CD4-positive, alpha-beta T cell treated with Interferon alpha-2 for 1 hour (primary cell): ENCODE measurements at regions not wholly inside any gene's neighbourhood (a gene's known extent, or its start where the extent isn't known, plus 50 kb on each side); places are given as distances from the start of the nearest gene placed in this dataset.
"Not testable (repeated sequence)": the region's sequence is repeated elsewhere in the genome, so short reads cannot be mapped to it uniquely, and the experiment has no call there.

Experiments
- DNase-seq, 2 donors: peaks; one replicate each; pipeline ENCODE4 v3.0.0-alpha.2; 2020 to 2022

DNA sequence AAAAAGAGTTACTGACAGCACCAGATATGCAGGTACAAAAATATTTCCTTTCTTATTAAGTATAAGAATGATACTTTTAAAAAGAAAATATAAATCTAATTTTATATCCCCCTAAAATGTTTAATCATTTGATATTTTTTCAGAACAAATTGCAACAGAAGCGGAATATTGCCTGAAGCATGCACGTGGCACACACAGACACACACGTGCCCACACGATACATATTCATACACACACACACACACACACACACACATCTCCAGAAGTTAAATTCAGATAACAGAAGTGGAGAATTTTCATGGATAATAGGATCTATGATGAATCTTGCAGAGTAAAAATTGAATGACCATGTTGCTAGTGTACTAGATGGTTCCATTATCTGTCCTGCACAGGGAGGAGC lies 445.2 kb downstream of the GPAT3 start:
- no peak for DNase-seq

DNA sequence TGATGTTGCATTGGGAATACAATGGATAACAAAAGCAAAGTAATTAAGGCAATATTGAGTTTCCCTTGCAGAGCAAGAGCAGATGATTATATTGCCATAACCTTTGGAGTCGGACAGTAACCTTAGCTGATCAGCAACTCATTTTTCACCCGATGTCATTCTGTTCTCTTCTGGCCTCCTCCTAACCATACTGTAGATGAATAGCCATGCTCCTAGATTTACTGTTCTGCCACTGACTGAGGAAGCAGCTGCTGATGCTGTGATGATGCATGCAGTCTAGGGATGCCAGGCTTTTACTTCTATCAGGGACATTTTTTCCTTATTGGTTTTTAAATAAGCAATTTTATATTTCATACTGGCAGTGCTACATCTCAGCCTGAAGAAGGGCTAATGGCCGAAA lies 443.9 kb downstream of the GPAT3 start:
- DNase-seq, result no peak

DNA sequence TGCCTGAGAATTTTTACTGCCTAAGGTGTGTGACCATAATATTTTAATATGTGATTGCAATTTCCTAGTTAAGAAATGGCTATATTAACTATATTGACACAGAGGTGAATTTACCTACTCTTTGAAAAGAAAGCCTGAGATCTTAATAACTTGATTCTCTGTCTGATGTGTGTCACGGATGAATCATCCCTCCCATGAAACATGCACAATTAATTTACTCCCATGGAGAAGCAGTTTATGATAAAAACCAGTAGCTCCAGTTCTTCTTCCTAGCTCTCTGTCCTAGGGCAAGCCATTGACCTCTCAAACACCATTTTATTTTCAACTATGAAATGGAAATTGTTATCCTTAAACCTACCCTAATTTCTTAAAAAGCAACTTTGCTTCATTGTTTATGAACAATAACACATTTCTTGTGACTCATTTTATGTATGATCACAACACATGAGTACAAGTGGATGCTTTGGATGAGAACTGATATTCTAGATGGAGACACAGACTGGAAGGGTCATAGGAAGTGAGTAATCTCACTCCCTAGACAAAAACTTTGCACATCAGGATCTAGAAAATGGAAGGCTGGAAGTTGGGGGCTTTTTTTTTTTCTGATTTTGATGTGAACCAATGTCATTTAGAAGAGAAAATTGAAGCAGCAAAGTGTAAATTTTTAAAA lies 438.3 kb downstream of the GPAT3 start:
- no peak for DNase-seq

GRCh38 chr4:83964996-83965541 lies 429.2 kb downstream of the GPAT3 start:
- peak in 1 of 2 donors; percentile 11 for DNase-seq

DNA sequence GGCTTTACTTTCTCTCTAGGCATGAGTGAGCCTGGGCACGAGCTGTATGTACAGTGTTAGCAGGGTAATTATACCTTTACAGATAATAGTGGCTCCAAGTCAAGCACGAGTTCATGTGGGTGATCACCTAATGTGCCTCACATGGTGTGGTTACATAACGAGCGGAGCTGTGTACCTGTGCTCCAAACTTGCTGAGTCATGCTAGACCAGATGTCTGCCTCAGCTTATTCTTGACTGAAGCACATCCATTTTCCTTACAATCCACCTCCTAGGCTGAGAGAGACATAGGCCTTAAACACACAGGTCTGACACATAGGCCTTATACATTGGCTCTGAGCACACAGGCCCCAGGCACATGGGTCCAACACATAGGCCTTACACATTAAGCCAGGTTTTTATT lies 426.6 kb downstream of the GPAT3 start:
- no peak for DNase-seq

DNA sequence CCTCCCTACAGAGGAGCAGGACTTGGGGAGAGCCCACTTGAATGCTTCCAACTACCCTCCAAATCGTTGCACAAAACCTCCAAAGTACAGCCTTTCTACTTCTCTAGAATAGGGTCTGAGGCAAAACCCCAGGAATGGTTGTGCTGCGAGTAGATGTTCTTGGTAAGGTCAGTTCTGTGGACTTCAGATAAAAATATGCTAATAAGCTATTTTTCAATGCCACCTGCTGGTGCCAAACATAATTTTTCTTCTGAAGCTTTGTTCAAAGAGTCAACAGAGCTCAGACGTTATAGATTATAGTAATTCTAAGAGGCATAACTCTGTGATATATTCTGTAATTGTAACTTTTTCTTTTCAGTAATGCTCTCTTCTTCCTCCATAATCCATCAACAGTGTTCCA lies 425.7 kb downstream of the GPAT3 start:
- no peak for DNase-seq

GRCh38 chr4:83959160-83959559 lies 423.3 kb downstream of the GPAT3 start:
- no peak for DNase-seq

DNA sequence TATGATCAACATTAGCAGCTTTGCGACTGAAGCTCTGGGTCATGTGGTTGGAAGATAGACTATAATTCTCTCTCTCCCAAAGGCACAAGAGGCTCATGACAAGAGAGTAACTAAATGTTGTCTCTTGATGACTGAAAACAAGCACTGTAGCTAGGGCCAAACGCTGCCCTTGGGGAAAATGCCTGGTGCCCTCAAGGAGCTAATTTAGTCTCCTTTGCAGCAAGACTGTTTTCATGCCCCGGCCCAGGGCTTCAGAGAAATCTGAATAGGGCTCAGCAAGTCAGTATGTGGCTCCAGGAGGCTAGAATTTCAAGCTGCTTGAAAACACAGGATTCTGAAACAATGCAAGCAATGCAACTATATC lies 411.9 kb downstream of the GPAT3 start:
- no peak for DNase-seq

DNA sequence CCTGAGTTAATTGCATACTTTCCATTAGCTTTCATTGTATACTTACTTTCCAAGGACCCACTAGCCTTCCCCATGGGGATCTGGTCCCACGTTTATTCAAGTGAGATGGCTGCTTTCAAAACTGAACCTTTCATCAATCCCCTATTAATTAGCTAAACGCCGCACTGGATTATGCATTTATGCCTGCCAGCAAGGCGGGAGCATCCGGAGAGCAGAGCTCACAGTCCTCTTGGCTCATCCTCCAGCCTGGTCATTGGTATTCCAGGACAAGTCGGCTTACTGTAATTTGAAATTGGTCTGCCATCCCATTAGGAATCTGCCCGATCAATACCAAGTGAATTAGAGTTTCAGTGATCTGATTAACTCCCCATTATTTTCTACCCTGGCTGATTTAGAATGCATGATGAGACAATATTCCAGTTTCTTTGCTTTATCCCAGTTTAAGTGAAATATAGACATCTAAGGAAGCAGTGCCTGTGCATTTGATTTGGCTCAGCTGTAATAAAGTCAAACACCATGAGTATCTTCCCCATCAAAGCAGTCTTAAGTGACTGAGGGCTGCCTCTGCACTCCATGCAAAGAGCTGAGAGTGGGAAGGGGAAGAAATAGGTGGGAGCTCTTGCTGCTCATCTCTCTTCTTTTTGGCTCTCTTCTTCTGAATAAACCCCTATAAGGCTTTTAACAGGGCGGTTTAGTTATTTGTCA lies 411.4 kb downstream of the GPAT3 start:
- DNase-seq, result no peak

- DNase-seq, result not testable (repeated sequence)
Measured at GRCh38 chr4:83943691-83944090, 407.8 kb downstream of the GPAT3 start.

- DNase-seq, result no peak
Measured at GRCh38 chr4:83932750-83933391, 397.0 kb downstream of the GPAT3 start.

GRCh38 chr4:83931659-83932438 lies 395.9 kb downstream of the GPAT3 start:
- DNase-seq, result no peak

DNA sequence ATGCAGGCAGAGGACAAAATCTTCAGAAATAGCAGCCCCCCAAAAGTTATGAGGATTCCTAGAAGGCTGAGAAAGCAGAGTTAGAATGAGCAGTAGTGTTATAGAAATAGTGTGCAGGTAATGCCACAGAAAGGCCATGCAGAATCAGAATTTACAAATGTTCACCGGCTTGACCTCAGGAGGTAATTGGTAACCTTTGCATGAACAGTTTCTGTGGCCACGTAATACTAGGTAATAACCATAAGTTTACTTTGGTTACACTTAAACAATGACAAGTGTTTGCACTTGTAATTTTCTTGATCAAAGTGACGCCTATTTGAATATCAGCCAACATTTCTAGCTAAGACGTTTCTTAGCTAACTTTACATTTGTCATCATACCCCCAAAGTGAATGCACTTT lies 393.6 kb downstream of the GPAT3 start:
- no peak for DNase-seq

DNA sequence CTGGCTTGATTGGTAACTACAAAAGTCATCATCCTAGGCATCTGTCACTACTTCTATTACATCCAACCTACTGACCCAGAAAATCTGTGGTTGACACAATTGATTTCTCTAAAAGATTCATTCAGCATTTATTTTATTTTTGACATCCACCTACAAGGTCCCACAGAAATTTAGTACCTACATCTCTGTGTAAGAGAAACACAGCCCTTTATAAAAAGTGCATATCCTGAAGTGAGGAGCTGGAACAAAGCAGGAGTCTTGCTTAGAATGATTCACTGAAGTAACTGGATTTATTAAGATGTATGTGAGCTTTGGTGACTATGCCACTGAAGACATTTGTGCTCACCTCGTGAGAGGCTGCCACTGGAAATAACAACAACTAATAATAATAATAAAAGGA lies 391.0 kb downstream of the GPAT3 start:
- DNase-seq, result no peak

DNA sequence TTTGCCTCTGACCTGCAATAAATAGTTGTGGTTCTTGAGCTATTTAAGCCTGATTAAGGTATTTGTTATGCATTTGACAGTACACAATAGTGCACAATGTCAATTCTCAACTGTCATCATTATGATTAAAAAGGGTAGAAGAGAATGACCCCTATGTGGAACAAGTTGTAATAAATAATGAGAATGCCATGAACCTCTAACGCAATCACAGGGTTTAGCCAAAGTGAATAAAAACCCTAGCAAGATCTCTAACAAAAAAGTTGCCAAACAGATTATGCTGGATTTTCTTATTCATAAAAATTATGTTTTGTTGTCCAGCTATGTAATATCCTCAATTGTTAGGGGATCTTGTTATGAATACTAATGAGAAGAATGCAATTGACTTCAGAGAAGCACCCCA lies 387.4 kb downstream of the GPAT3 start:
- no peak for DNase-seq

DNA sequence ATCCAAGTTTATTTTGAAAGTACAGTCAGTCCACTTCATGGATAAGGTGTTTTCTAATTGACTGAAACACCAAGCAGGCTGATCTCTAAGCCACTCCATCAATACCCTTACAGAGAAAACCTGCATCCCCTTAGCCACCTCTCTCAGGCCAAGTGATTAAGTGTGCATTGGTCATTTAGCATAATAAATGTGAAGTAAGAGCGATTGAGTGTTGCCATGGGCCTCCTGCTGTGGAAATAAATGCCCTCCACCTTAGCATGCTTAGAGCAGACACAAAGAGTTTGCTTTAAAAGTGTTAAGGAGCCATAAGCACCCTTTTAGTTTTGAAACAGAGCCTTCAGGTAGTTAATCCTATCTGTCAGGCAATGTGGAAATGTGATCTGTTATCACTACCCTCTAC lies 386.5 kb downstream of the GPAT3 start:
- DNase-seq, result no peak

DNA sequence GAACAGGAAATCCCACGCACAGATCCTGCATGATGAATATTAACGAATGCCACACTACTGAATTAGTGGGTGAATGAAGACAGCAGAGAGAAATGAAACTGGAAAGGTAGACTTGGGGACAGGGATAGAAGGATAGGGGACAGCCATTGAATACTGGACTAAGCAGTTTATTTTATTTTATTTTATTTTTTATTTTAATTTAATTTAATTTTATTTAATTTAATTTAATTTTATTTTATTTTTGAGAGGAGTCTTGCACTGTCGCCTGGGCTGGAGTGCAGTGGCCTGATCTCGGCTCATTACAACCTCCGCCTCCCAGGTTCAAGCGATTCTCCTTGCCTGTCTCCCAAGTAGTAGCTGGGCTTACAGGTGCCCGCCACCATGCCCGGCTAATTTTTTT lies 385.2 kb downstream of the GPAT3 start:
- DNase-seq, result no peak

DNA sequence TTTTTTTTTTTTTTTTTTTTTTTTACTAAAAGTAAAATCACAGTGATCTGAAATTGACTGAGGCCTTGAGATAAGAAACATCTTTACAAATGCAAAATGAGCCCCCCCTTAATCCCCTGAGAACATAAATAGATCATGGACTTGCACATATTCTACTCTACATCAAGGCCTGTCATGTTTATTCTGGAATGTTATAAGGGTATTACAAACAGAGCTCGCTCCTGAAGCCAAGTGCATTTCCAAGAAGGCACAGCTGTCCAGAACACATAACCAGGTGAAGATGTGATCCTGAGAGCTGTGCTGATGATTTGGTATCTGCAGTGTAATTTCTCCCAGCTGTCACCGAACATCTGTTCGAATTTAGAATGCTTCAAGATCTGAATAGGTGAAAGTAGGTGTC lies 384.5 kb downstream of the GPAT3 start:
- DNase-seq, result no peak

DNA sequence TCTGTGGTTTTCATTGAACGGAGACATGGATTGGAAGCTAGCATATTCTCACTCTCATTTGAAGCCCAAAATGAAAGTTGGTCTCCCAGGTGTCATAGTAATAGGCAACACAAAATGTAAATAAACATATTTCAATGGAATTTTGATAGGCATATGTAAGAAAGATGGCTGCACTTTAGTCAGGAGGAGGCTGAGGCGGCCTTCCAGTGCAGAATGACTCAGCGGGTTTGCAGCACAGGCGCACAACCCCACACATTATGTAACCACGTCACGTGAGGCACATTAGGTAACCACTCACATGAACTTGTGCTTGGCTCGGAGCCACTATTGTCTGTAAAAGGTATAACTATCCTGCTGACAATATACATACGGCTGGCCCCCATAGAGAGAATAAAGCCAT lies 381.7 kb downstream of the GPAT3 start:
- DNase-seq, result no peak

GRCh38 chr4:83910693-83911092 lies 374.8 kb downstream of the GPAT3 start:
- DNase-seq, result no peak

- no peak for DNase-seq
Measured at GRCh38 chr4:83906561-83906960, 370.7 kb downstream of the GPAT3 start.

GRCh38 chr4:83905952-83906351 lies 370.0 kb downstream of the GPAT3 start:
- DNase-seq, result no peak

DNA sequence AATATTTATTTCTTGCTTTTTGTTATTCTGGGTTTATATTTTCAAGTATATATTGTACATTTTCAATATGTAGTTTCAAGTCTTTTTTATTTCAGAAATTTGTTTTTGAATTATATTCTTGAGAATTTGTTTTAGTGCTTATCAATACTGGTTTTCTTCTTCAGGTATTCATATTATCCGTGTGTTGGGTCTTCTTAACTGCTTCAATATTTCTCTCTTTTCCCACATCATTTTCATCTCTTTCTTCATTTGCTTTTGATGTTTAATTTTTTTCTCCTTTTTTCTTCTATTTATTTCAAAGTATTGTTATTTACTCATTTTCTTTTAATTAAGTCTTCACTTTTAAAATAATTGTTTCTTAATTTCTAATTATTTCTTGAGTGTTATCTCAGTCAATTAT lies 367.8 kb downstream of the GPAT3 start:
- not testable (repeated sequence) for DNase-seq
